Heart left ventricle (tissue), 16 donors: ENCODE measurements at regions not wholly inside any gene's neighbourhood (a gene's known extent, or its start where the extent isn't known, plus 50 kb on each side); places are given as distances from the start of the nearest gene placed in this dataset.

Experiments used
- ATAC-seq, 4 donors: fragments of 200-7000 bp; cut with Tn5 transposase; one replicate each; pipeline ENCODE4 v1.9.1; 2020 to 2022; ENCODE audit warnings: moderate library complexity in 4 of 4, mild to moderate bottlenecking in 3 of 4, moderate number of reproducible peaks in 1 of 4
- DNase-seq, 5 donors: peaks; one replicate each; pipeline ENCODE4 v3.0.0-alpha.2; 2020
- H3K27ac ChIP-seq, 12 donors: fragments of 200-600 bp; sonication (generic) in 4 of 12; one replicate each; pipeline versions ENCODE4 v1.5.0 to v1.8.0; 2016 to 2022; ENCODE audit warnings: mild to moderate bottlenecking in 2 of 12
- H3K27me3 ChIP-seq, 9 donors: fragments of 200-600 bp; sonication (generic) in 2 of 9; one replicate each; pipeline versions ENCODE4 v1.5.1 to v1.8.0; 2016 to 2022; ENCODE audit warnings: mild to moderate bottlenecking in 3 of 9
- H3K36me3 ChIP-seq, 9 donors: fragments of 200-600 bp; sonication (generic) in 2 of 9; one replicate each; pipeline versions ENCODE4 v1.5.0 to v1.8.0; 2018 to 2022; ENCODE audit warnings: mild to moderate bottlenecking in 2 of 9
- H3K4me1 ChIP-seq, 12 donors: fragments of 200-600 bp; sonication (generic) in 4 of 12; one replicate each; pipeline versions ENCODE4 v1.5.0 to v1.8.0; 2016 to 2022; ENCODE audit warnings: mild to moderate bottlenecking in 3 of 12
- H3K4me3 ChIP-seq, 12 donors: fragments of 200-600 bp; sonication (generic) in 4 of 12; one replicate each; pipeline versions ENCODE4 v1.5.0 to v1.8.0; 2017 to 2022; ENCODE audit warnings: mild to moderate bottlenecking in 9 of 12, moderate library complexity in 4 of 12
- H3K9me3 ChIP-seq, 12 donors: fragments of 200-600 bp; sonication (generic) in 4 of 12; one replicate each; pipeline versions ENCODE4 v1.5.0 to v1.8.0; 2016 to 2022; ENCODE audit warnings: mild to moderate bottlenecking in 1 of 12
- CTCF ChIP-seq, 12 donors: fragments of 200-600 bp; sonication (generic) in 4 of 12; IDR thresholded peaks; one replicate each; pipeline versions ENCODE4 v1.5.0 to v1.8.0; 2018 to 2022; ENCODE audit warnings: antibody characterized with exemption in 12 of 12, mild to moderate bottlenecking in 5 of 12
- POLR2A ChIP-seq, 2 donors: fragments of 450-650 bp; IDR thresholded peaks; one replicate each; pipeline ENCODE4 v1.6.1; 2017; ENCODE audit warnings: antibody characterized with exemption in 2 of 2, mild to moderate bottlenecking in 2 of 2, moderate library complexity in 2 of 2
- WGBS, 4 donors: extraction: QIAGEN DNeasy Blood & Tissue Kit in 2 of 4; methylation state at CpG; one replicate each; pipeline versions ENCODE4 v1.1.5 to v1.1.7; 2013 to 2018; 5-methylcytosine and 5-hydroxymethylcytosine counted together
- intact Hi-C, 10 donors: fragments of 100-400 bp; cut with DNase I; formaldehyde crosslinking; loops; one replicate each; pipeline versions ENCODE4 v1.11.1 to v1.14.2; 2022
- donor health status: ischemic (EF 13 %, LVEDD 7.1; RV severe dilation, severe dysfunction).
- donor health status: healthy with polysubstance abuse.
- donor health status: DM: no; HTN: yes; CAD: no.
- donor health status: DM: no; HTN: no; CAD: no.
- donor health status: ischemic (EF 25% LVEDD 6.9; RV normal size, moderate dysfunction).
- donor health status: ischemic (EF 25% LVEDD 5.7; RV mildly dilated, moderate dysfunction).
- donor health status: healthy.
- donor health status: DM: yes; HTN: yes; CAD: no.
- donor health status: ischemic (EF 35%, LVEDD 5.7; RV mildly dilated, moderate dysfunction).
- donor health status: nonischemic (EF 11% LVEDD 7.7; RV severe dilation, severe dysfunction).
- donor health status: DM: yes; HTN: yes; CAD: no.
- donor health status: PGD.
- donor health status: ischemic (EF 29% LVEDD 5.4; RV normal size, mild dysfunction).
- donor health status: nonischemic (EF 23%, LVEDD 6.1; RV moderate dilation, normal function).

- H3K36me3 ChIP-seq = no peaks in the 10 kb centered on the region
- WGBS, 4 donors = 15 to 23% (median 20%) methylated on average over 25 to 37 of the region's 37 CpGs
- TF ChIP-seq POLR2A (IDR thresholded peaks at IDR 0.05) (no peak), CTCF (IDR thresholded peaks at IDR 0.05) (peak; percentile 87 to 99 (median 94))
- DNase-seq (peak; percentile 68 to 84 (median 79)), ATAC-seq (peak; percentile 91 to 99 (median 96))
- peaks cover 0 to 8% (median 0%) of the 10 kb centered on the region in 12 donors for H3K4me1 ChIP-seq
- H3K27me3 ChIP-seq = peaks cover 0 to 18% (median 3%) of the 10 kb centered on the region in 9 donors
- H3K9me3 ChIP-seq = peaks cover 0 to 13% (median 7%) of the 10 kb centered on the region in 12 donors
- H3K27ac ChIP-seq = no peak overlapping the region
- intact Hi-C loops = loop anchor here (1.0 to 5.0 kb wide), 4 partner anchors 188 to 288 kb away; no protein-coding TSS in a partner anchor
- H3K4me3 ChIP-seq = no peak overlapping the region
Measured at GRCh38 chr11:70755410-70756158, 357.3 kb downstream of the CTTN start.

- H3K4me1 ChIP-seq = peaks cover 0 to 8% (median 0%) of the 10 kb centered on the region in 12 donors
- peaks cover 0 to 6% (median under 1%) of the 10 kb centered on the region in 12 donors for H3K9me3 ChIP-seq
- TF ChIP-seq POLR2A (IDR thresholded peaks at IDR 0.05) (no peak), CTCF (IDR thresholded peaks at IDR 0.05) (no peak)
- no peak overlapping the region for H3K27ac ChIP-seq
- ATAC-seq (no peak), DNase-seq (no peak)
- H3K27me3 ChIP-seq = peaks cover 0 to 18% (median 3%) of the 10 kb centered on the region in 9 donors
- intact Hi-C loops = loop anchor here in 1 of 10 donors (5.0 kb wide), 1 partner anchor 189 kb away; no protein-coding TSS in a partner anchor
- no peaks in the 10 kb centered on the region for H3K36me3 ChIP-seq
- H3K4me3 ChIP-seq = no peak overlapping the region
- WGBS, 4 donors = 79 to 91% (median 89%) methylated on average over 7 to 8 of the region's 8 CpGs
Measured at GRCh38 chr11:70756341-70756740, 358.0 kb downstream of the CTTN start.

- no peak overlapping the region for H3K27ac ChIP-seq
- peaks cover 0 to 2% (median 0%) of the 10 kb centered on the region in 12 donors for H3K9me3 ChIP-seq
- intact Hi-C loops = loop anchor here in 1 of 10 donors (5.0 kb wide), 1 partner anchor 189 kb away; no protein-coding TSS in a partner anchor
- 67 to 83% (median 75%) methylated on average over 7 of the region's 7 CpGs for WGBS, 4 donors
- H3K27me3 ChIP-seq = peaks cover 0 to 18% (median 3%) of the 10 kb centered on the region in 9 donors
- no peak for ATAC-seq
- DNase-seq = no peak
- H3K4me3 ChIP-seq = no peak overlapping the region
- TF ChIP-seq POLR2A (IDR thresholded peaks at IDR 0.05) = no peak
- TF ChIP-seq CTCF (IDR thresholded peaks at IDR 0.05) = no peak
- H3K36me3 ChIP-seq = no peaks in the 10 kb centered on the region
- peaks cover 0 to 8% (median 0%) of the 10 kb centered on the region in 12 donors for H3K4me1 ChIP-seq
Measured at GRCh38 chr11:70756756-70757155, 358.4 kb downstream of the CTTN start.

- no peak for ATAC-seq
- intact Hi-C loops = loop anchor here in 1 of 10 donors (5.0 kb wide), 1 partner anchor 190 kb away; no protein-coding TSS in a partner anchor
- H3K36me3 ChIP-seq = no peaks in the 10 kb centered on the region
- TF ChIP-seq POLR2A (IDR thresholded peaks at IDR 0.05) (no peak), CTCF (IDR thresholded peaks at IDR 0.05) (no peak)
- H3K9me3 ChIP-seq = no peaks in the 10 kb centered on the region
- H3K4me3 ChIP-seq = no peak overlapping the region
- H3K27ac ChIP-seq = no peak overlapping the region
- 68 to 81% (median 70%) methylated on average over 4 to 8 of the region's 8 CpGs for WGBS, 4 donors
- H3K4me1 ChIP-seq = peaks cover 0 to 8% (median 0%) of the 10 kb centered on the region in 12 donors
- H3K27me3 ChIP-seq = peaks cover 0 to 18% (median 3%) of the 10 kb centered on the region in 9 donors
- DNase-seq = no peak
Measured at GRCh38 chr11:70757241-70757640, 358.9 kb downstream of the CTTN start.
